K562 (cell line): ENCODE measurements at regions not wholly inside any gene's neighbourhood (a gene's known extent, or its start where the extent isn't known, plus 50 kb on each side); places are given as distances from the start of the nearest gene placed in this dataset.

Experiments used
- ATAC-seq: fragments of 200-7000 bp; cut with Tn5 transposase; 3 replicates; pipeline ENCODE4 v1.9.1; 2020; ENCODE audit warnings: moderate library complexity
- BruUV-seq: library from RNA; stranded (reverse); fragments of 400-500 nt; replicated peaks from 2 replicates; lab custom pipeline; 2021; lab: Mats Ljungman, UMichigan
- CTCF ChIA-PET: fragments of 300-600 bp; formaldehyde crosslinking; extraction: SDS; loops from one replicate; lab custom pipeline; 2021; ENCODE audit warnings: low intra/inter-chr PET ratio; lab: Yijun Ruan, JAX
- POLR2A ChIA-PET: fragments of 300-600, 350-650 bp; sonication (Branson Sonifier 250); formaldehyde crosslinking; extraction: SDS; loops from one replicate; lab custom pipeline; 2021; ENCODE audit warnings: antibody characterized with exemption, inconsistent platforms; lab: Yijun Ruan, JAX
- DNase-seq, 4 experiments: peaks; one replicate each; pipeline versions ENCODE4 v3.0.0 to v3.0.0-alpha.2; 2011 to 2018; ENCODE audit warnings: low spot score in 3 of 4, mixed read lengths in 3 of 4; ENCODE audit errors: extremely low read depth in 1 of 4
- FAIRE-seq: peaks from 2 replicates; lab custom pipeline; 2011; peaks lifted over from hg19 to GRCh38; lab: Jason Lieb, UNC
- H2AFZ ChIP-seq: 2 replicates; pipeline ENCODE4 v1.6.0; 2011; ENCODE audit warnings: low read depth, low read length, control low read depth, inconsistent platforms
- H3K27ac ChIP-seq: fragments of 200-600 bp; 3 replicates; pipeline ENCODE4 v1.8.0; 2011; ENCODE audit warnings: low read depth, mild to moderate bottlenecking, control low read depth, inconsistent platforms, low read length, moderate library complexity, mixed read lengths; ENCODE audit errors: extremely low read depth
- H3K27me3 ChIP-seq, 2 experiments: fragments of 300-600 bp in 1 of 2; 2 replicates in 1 of 2; 3 replicates in 1 of 2; pipeline versions ENCODE4 v1.6.0 to v1.8.0; 2011; ENCODE audit warnings: inconsistent platforms in 2 of 2, low read length in 2 of 2, mild to moderate bottlenecking in 1 of 2, mixed read lengths in 1 of 2, moderate library complexity in 1 of 2; ENCODE audit not compliant: control insufficient read depth in 2 of 2, insufficient read depth in 2 of 2
- H3K36me3 ChIP-seq: fragments of 300-600 bp; 3 replicates; pipeline ENCODE4 v1.8.0; 2011; ENCODE audit warnings: mild to moderate bottlenecking, low read length, inconsistent platforms; ENCODE audit not compliant: control insufficient read depth, insufficient read depth
- H3K4me1 ChIP-seq, 2 experiments: fragments of 200-600 bp in 1 of 2; replicated peaks in 1 of 2; 2 replicates in 1 of 2; 3 replicates in 1 of 2; pipeline versions ENCODE4 v1.5.1 to v1.8.0; 2011; ENCODE audit warnings: inconsistent platforms in 2 of 2, low read length in 2 of 2, mild to moderate bottlenecking in 1 of 2, mixed read lengths in 1 of 2, moderate library complexity in 1 of 2; ENCODE audit not compliant: control insufficient read depth in 2 of 2, insufficient read depth in 2 of 2
- H3K4me2 ChIP-seq: 2 replicates; pipeline ENCODE4 v1.6.1; 2011; ENCODE audit warnings: low read length, control low read depth, inconsistent platforms, mixed read lengths; ENCODE audit not compliant: insufficient read depth
- H3K4me3 ChIP-seq: fragments of 200-600 bp; sonication (generic), shearing (Covaris generic); 2 replicates; pipeline ENCODE4 v1.5.1; 2016; ENCODE audit warnings: control low read depth, inconsistent platforms
- H3K79me2 ChIP-seq: fragments of 200-600 bp; 3 replicates; pipeline ENCODE4 v1.8.0; 2011; ENCODE audit warnings: low read length, inconsistent platforms; ENCODE audit not compliant: control insufficient read depth, insufficient read depth
- H3K9ac ChIP-seq, 2 experiments: 2 replicates each; pipeline versions ENCODE4 v1.6.0 to v1.6.1; 2011; ENCODE audit warnings: low read depth in 2 of 2, low read length in 2 of 2, control low read depth in 1 of 2, inconsistent platforms in 1 of 2, mild to moderate bottlenecking in 1 of 2, mixed read lengths in 1 of 2; ENCODE audit not compliant: insufficient read depth in 1 of 2
- H3K9me1 ChIP-seq: one replicate; pipeline ENCODE4 v1.6.0; 2011; ENCODE audit warnings: inconsistent platforms, mild to moderate bottlenecking, low read length, moderate library complexity; ENCODE audit not compliant: control insufficient read depth, insufficient read depth
- H3K9me3 ChIP-seq: replicated peaks from 2 replicates; pipeline ENCODE4 v1.5.1; 2011; ENCODE audit warnings: low read depth, low read length, inconsistent platforms; ENCODE audit not compliant: control insufficient read depth, insufficient read depth
- H4K20me1 ChIP-seq: replicated peaks from 2 replicates; pipeline ENCODE4 v1.6.1; 2011; ENCODE audit warnings: low read length, inconsistent platforms, mixed read lengths; ENCODE audit not compliant: control insufficient read depth, insufficient read depth
- CBFA2T2 ChIP-seq: fragments of 450-650 bp; conservative IDR thresholded peaks from 2 replicates; pipeline ENCODE4 v1.6.1; 2017; ENCODE audit warnings: mild to moderate bottlenecking
- CUX1 ChIP-seq: fragments of 200-800 bp; sonication (Bioruptor generic); IDR thresholded peaks from 2 replicates; pipeline ENCODE4 v1.6.1; 2016; ENCODE audit warnings: missing genetic modification characterization, missing compliant biosample characterization
- EP400 ChIP-seq: fragments of 450-650 bp; IDR thresholded peaks from 2 replicates; pipeline ENCODE4 v1.6.1; 2017; ENCODE audit warnings: antibody characterized with exemption, mild to moderate bottlenecking, moderate library complexity
- HDAC1 ChIP-seq, 2 experiments: fragments of 450-650 bp; IDR thresholded peaks; 2 replicates each; pipeline ENCODE4 v1.6.1; 2016 to 2017; ENCODE audit warnings: inconsistent platforms in 1 of 2, mild to moderate bottlenecking in 1 of 2, moderate library complexity in 1 of 2
- MTA3 ChIP-seq: fragments of 450-650 bp; formaldehyde crosslinking; IDR thresholded peaks from 2 replicates; pipeline ENCODE4 v1.6.1; 2017; ENCODE audit warnings: mild to moderate bottlenecking, borderline replicate concordance
- NCOR1 ChIP-seq: fragments of 450-650 bp; IDR thresholded peaks from 2 replicates; pipeline ENCODE4 v1.6.1; 2016; ENCODE audit warnings: mild to moderate bottlenecking, moderate library complexity
- RBM22 ChIP-seq: fragments of 200-400 bp; formaldehyde crosslinking; IDR thresholded peaks from 2 replicates; pipeline ENCODE4 v1.6.1; 2018; ENCODE audit warnings: low read length, low read depth; ENCODE audit not compliant: poor library complexity, severe bottlenecking
- RERE ChIP-seq: sonication (generic); formaldehyde crosslinking; IDR thresholded peaks from 2 replicates; pipeline ENCODE4 v1.8.0; 2023; ENCODE audit warnings: missing genetic modification reagents, mild to moderate bottlenecking, borderline replicate concordance
- SMARCA5 ChIP-seq: fragments of 450-650 bp; IDR thresholded peaks from 2 replicates; pipeline ENCODE4 v1.6.1; 2016
- SRSF1 ChIP-seq: fragments of 200-400 bp; formaldehyde crosslinking; IDR thresholded peaks from 2 replicates; pipeline ENCODE4 v1.6.1; 2017; ENCODE audit warnings: mild to moderate bottlenecking, low read depth, low read length, moderate library complexity
- STAT5B ChIP-seq: fragments of 250-450 bp; sonication (Bioruptor Pico); IDR thresholded peaks from 2 replicates; pipeline ENCODE4 v1.8.0; 2021; ENCODE audit warnings: mild to moderate bottlenecking, inconsistent platforms
- ZFX ChIP-seq: sonication (generic); formaldehyde crosslinking; IDR thresholded peaks from 2 replicates; pipeline ENCODE4 v1.8.0; 2022; ENCODE audit warnings: mild to moderate bottlenecking, missing genetic modification reagents, moderate library complexity
- ZNF354B ChIP-seq: fragments of 250-450 bp; sonication (Bioruptor Pico); IDR thresholded peaks from 2 replicates; pipeline ENCODE4 v1.4.0; 2020
- WGBS: fragments of 100-300 bp; shearing (Covaris generic); methylation state at CpG from one replicate; pipeline ENCODE4 v1.1.6; 2016; ENCODE audit warnings: low coverage, mixed read lengths; ENCODE audit not compliant: insufficient coverage; ENCODE audit errors: missing lambda C conversion rate; 5-methylcytosine and 5-hydroxymethylcytosine counted together
- in situ Hi-C: fragments of 300-500 bp; cut with MboI; formaldehyde crosslinking; loops from 4 replicates; pipeline ENCODE4 v1.15.0; 2018; ENCODE audit warnings: inconsistent platforms, mixed read lengths
- intact Hi-C: fragments of 100-400 bp; cut with micrococcal nuclease; formaldehyde crosslinking; loops from 2 replicates; pipeline ENCODE4 v1.14.2; 2022

GRCh38 chr5:8289779-8290178, 420.8 kb downstream of the MTRR start:
- no peak for FAIRE-seq
- ChIA-PET POLR2A (no interaction called here), CTCF (no interaction called here)
- no peak overlapping the region for H2AFZ ChIP-seq
- no peak overlapping the region for H3K4me3 ChIP-seq
- no peak overlapping the region for H3K9ac ChIP-seq
- no peaks in the 10 kb centered on the region for H3K9me3 ChIP-seq
- 0% methylated on average over 1 of the region's 1 CpG for WGBS
- BruUV-seq, result no TSS peak
- H3K27me3 ChIP-seq, result no peaks in the 10 kb centered on the region
- H4K20me1 ChIP-seq, result no peaks in the 10 kb centered on the region
- H3K36me3 ChIP-seq, result no peaks in the 10 kb centered on the region
- H3K27ac ChIP-seq, result no peak overlapping the region
- intact Hi-C loops (no loop called here), in situ Hi-C loops (no loop called here)
- no peak for ATAC-seq
- no peak overlapping the region for H3K4me2 ChIP-seq
- no peak for DNase-seq
- H3K9me1 ChIP-seq, result no peaks in the 10 kb centered on the region
- H3K79me2 ChIP-seq, result no peaks in the 10 kb centered on the region
- H3K4me1 ChIP-seq, result no peaks in the 10 kb centered on the region
- TF ChIP-seq NCOR1 (no peak), STAT5B (no peak), HDAC1 (IDR thresholded peaks at IDR 0.05) (no peak), SMARCA5 (no peak), RBM22 (no peak), RERE (no peak), CBFA2T2 (no peak), ZFX (CRISPR knock-in tag) (no peak), ZNF354B (CRISPR knock-in tag) (no peak), CUX1 (no peak), MTA3 (no peak), EP400 (no peak), SRSF1 (no peak)
